Loucy (cell line): ENCODE measurements at regions not wholly inside any gene's neighbourhood (a gene's known extent, or its start where the extent isn't known, plus 50 kb on each side); places are given as distances from the start of the nearest gene placed in this dataset.

Source experiments
- H2AFZ ChIP-seq: fragments of 200-600 bp; sonication (generic); 2 replicates; pipeline ENCODE4 v1.6.0; 2016; ENCODE audit warnings: antibody characterized with exemption, mild to moderate bottlenecking, low read length, moderate library complexity
- H3F3A ChIP-seq: fragments of 200-600 bp; 2 replicates; pipeline ENCODE4 v1.6.0; 2016; ENCODE audit warnings: antibody characterized with exemption, low read depth, mild to moderate bottlenecking
- H3K27me3 ChIP-seq: fragments of 200-600 bp; sonication (generic); 2 replicates; pipeline ENCODE4 v1.6.1; 2014; ENCODE audit warnings: low read length, mild to moderate bottlenecking; ENCODE audit not compliant: insufficient read depth, poor library complexity, severe bottlenecking
- H3K36me3 ChIP-seq: fragments of 200-600 bp; sonication (generic); 2 replicates; pipeline ENCODE4 v1.6.1; 2016; ENCODE audit warnings: low read length; ENCODE audit not compliant: insufficient read depth
- H3K4me1 ChIP-seq: fragments of 200-600 bp; sonication (generic); 2 replicates; pipeline ENCODE4 v1.5.1; 2014; ENCODE audit warnings: low read length, mild to moderate bottlenecking; ENCODE audit not compliant: insufficient read depth, poor library complexity, severe bottlenecking
- H3K4me2 ChIP-seq: fragments of 200-600 bp; sonication (generic); 2 replicates; pipeline ENCODE4 v1.6.0; 2014; ENCODE audit warnings: antibody characterized with exemption, low read length, low read depth, mild to moderate bottlenecking; ENCODE audit not compliant: poor library complexity, severe bottlenecking
- H3K4me3 ChIP-seq: fragments of 200-600 bp; sonication (generic); 2 replicates; pipeline ENCODE4 v1.5.1; 2014; ENCODE audit warnings: low read length, mild to moderate bottlenecking, mixed read lengths; ENCODE audit not compliant: poor library complexity, severe bottlenecking
- H3K79me2 ChIP-seq: fragments of 200-600 bp; sonication (generic); 2 replicates; pipeline ENCODE4 v1.6.1; 2014; ENCODE audit warnings: low read length; ENCODE audit not compliant: insufficient read depth
- H3K9ac ChIP-seq: fragments of 200-600 bp; sonication (generic); 2 replicates; pipeline ENCODE4 v1.6.0; 2014; ENCODE audit warnings: mild to moderate bottlenecking, low read depth, low read length, moderate library complexity; ENCODE audit not compliant: poor library complexity, severe bottlenecking
- H3K9me2 ChIP-seq: fragments of 200-600 bp; sonication (generic); replicated peaks from 2 replicates; pipeline ENCODE4 v1.6.1; 2016; ENCODE audit warnings: low read depth, low read length, mixed read lengths
- H3K9me3 ChIP-seq: fragments of 200-600 bp; sonication (generic); 2 replicates; pipeline ENCODE4 v1.6.1; 2014; ENCODE audit warnings: mild to moderate bottlenecking, antibody characterized with exemption, low read length, low read depth; ENCODE audit not compliant: insufficient read depth
- H4K20me1 ChIP-seq: fragments of 200-600 bp; sonication (generic); 2 replicates; pipeline ENCODE4 v1.6.0; 2014; ENCODE audit warnings: antibody characterized with exemption, low read length, mild to moderate bottlenecking; ENCODE audit not compliant: insufficient read depth, poor library complexity, severe bottlenecking
- EZH2phosphoT487 ChIP-seq: fragments of 200-600 bp; IDR thresholded peaks from 2 replicates; pipeline ENCODE4 v1.6.1; 2018; ENCODE audit warnings: antibody characterized with exemption, mild to moderate bottlenecking, moderate library complexity, borderline replicate concordance
- TF ChIP-seq, protein P1 (sequence below): fragments of 200-600 bp; sonication (generic); conservative IDR thresholded peaks from 2 replicates; pipeline ENCODE4 v1.5.1; 2014; ENCODE audit warnings: mild to moderate bottlenecking, antibody characterized with exemption, low read length

- no peak for TF ChIP-seq EZH2phosphoT487
- TF ChIP-seq, protein P1, sequence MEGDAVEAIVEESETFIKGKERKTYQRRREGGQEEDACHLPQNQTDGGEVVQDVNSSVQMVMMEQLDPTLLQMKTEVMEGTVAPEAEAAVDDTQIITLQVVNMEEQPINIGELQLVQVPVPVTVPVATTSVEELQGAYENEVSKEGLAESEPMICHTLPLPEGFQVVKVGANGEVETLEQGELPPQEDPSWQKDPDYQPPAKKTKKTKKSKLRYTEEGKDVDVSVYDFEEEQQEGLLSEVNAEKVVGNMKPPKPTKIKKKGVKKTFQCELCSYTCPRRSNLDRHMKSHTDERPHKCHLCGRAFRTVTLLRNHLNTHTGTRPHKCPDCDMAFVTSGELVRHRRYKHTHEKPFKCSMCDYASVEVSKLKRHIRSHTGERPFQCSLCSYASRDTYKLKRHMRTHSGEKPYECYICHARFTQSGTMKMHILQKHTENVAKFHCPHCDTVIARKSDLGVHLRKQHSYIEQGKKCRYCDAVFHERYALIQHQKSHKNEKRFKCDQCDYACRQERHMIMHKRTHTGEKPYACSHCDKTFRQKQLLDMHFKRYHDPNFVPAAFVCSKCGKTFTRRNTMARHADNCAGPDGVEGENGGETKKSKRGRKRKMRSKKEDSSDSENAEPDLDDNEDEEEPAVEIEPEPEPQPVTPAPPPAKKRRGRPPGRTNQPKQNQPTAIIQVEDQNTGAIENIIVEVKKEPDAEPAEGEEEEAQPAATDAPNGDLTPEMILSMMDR = no peak
- Histone ChIP-seq H3K9me3 (no peaks in the 10 kb centered on the region), H3K9me2 (no peaks in the 10 kb centered on the region), H3K4me1 (no peaks in the 10 kb centered on the region), H3K79me2 (no peaks in the 10 kb centered on the region), H3F3A (no peaks in the 10 kb centered on the region), H4K20me1 (no peaks in the 10 kb centered on the region), H2AFZ (no peak overlapping the region), H3K36me3 (no peaks in the 10 kb centered on the region), H3K9ac (no peak overlapping the region), H3K4me2 (no peak overlapping the region), H3K27me3 (no peaks in the 10 kb centered on the region), H3K4me3 (no peak overlapping the region)
Observed at GRCh38 chr3:168459226-168459784, 363.6 kb upstream of the GOLIM4 start.

DNA sequence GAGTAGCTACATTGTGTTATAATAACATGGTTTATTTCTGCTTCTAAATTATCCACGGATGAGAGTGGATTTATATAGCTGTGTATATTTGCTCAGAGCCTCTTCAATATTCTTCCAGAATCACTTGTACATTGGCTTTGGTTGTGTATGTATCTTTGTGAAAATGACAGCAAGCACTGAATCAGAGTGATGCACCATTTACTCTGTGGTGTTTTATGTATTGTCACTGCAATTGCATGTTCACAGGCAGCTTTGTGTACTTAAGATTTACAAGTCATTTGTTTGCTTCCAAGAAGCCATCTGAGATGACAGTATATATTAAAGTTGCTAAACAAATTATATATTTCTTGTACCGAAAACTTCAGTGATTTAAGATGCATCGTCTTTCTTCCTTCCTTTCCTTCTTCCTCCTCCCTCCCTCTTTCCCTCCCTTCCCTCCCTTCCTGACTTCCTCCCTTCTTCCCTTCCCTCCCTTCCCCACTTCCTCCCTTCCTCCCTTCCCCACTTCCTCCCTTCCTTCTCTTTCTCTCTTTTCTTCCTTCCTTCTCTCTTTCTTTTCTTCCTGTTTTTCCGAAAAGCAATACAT, 362.3 kb upstream of the GOLIM4 start:
- no peak overlapping the region for H3K9ac ChIP-seq
- no peaks in the 10 kb centered on the region for H3F3A ChIP-seq
- no peak overlapping the region for H2AFZ ChIP-seq
- H3K9me2 ChIP-seq = no peaks in the 10 kb centered on the region
- TF ChIP-seq, protein P1 = no peak
- TF ChIP-seq EZH2phosphoT487 = no peak
- H3K4me3 ChIP-seq = no peak overlapping the region
- H3K79me2 ChIP-seq = no peaks in the 10 kb centered on the region
- H3K9me3 ChIP-seq = no peaks in the 10 kb centered on the region
- H3K27me3 ChIP-seq = no peaks in the 10 kb centered on the region
- no peaks in the 10 kb centered on the region for H4K20me1 ChIP-seq
- H3K4me2 ChIP-seq = no peak overlapping the region
- no peaks in the 10 kb centered on the region for H3K36me3 ChIP-seq
- H3K4me1 ChIP-seq = no peaks in the 10 kb centered on the region

GRCh38 chr3:168455814-168456213, 360.1 kb upstream of the GOLIM4 start:
- no peaks in the 10 kb centered on the region for H3K36me3 ChIP-seq

More at GRCh38 chr3:168455814-168456213, 360.1 kb upstream of the GOLIM4 start:
- Histone ChIP-seq H3K9ac (no peak overlapping the region), H3K9me2 (no peaks in the 10 kb centered on the region), H3K79me2 (no peaks in the 10 kb centered on the region), H3K4me2 (no peak overlapping the region), H3K4me1 (no peaks in the 10 kb centered on the region), H3F3A (no peaks in the 10 kb centered on the region), H2AFZ (no peak overlapping the region), H3K9me3 (no peaks in the 10 kb centered on the region), H3K4me3 (no peak overlapping the region), H3K27me3 (no peaks in the 10 kb centered on the region), H4K20me1 (no peaks in the 10 kb centered on the region)
- TF ChIP-seq, protein P1 = no peak
